ENCODE measurements at regions not wholly inside any gene's neighbourhood (a gene's known extent, or its start where the extent isn't known, plus 50 kb on each side); places are given as distances from the start of the nearest gene placed in this dataset.

- Histone ChIP-seq H3K27me3 (ENCODE audit: insufficient read depth, low read length) (0 out of 2 replicates have a peak, but pooled peaks cover 3% of the 10 kb centered on the region), H3K9ac (ENCODE audit: low read length) (no peak overlapping the region), H3K4me1 (ENCODE audit: control insufficient read depth in 1 of 2, insufficient read depth in 2 of 2, low read length in 2 of 2) (no peaks in the 10 kb centered on the region), H3K4me3 (replicated peaks in 1 of 2; ENCODE audit: low read depth in 1 of 2, low read length in 2 of 2) (no peak overlapping the region), H3K4me2 (ENCODE audit: low read length) (no peak overlapping the region), H3K9me2 (ENCODE audit: insufficient read depth) (no peaks in the 10 kb centered on the region), H2AFZ (ENCODE audit: low read depth, low read length, poor library complexity, severe bottlenecking) (no peak overlapping the region), H3K9me3 (ENCODE audit: control insufficient read depth in 1 of 2, insufficient read depth in 1 of 2, low read depth in 1 of 2, low read length in 2 of 2) (no peaks in the 10 kb centered on the region), H3K79me2 (ENCODE audit: insufficient read depth, low read length) (no peaks in the 10 kb centered on the region), H3K36me3 (ENCODE audit: control insufficient read depth in 1 of 2, insufficient read depth in 2 of 2, low read length in 2 of 2) (no peaks in the 10 kb centered on the region), H4K20me1 (ENCODE audit: insufficient read depth) (no peaks in the 10 kb centered on the region), H3K27ac (ENCODE audit: low read depth, low read length) (no peak overlapping the region)
- no peak for ATAC-seq
- no peak for TF ChIP-seq YY1 (IDR thresholded peaks at IDR 0.05; ENCODE audit: extremely low read depth, insufficient replicate concordance, low read depth, low read length)
- TF ChIP-seq FOSL1 (IDR thresholded peaks at IDR 0.05; ENCODE audit: low read depth), result no peak
- no peak for TF ChIP-seq TCF7L2 (IDR thresholded peaks at IDR 0.05; ENCODE audit: borderline replicate concordance, extremely low read depth, insufficient read depth, insufficient read length)
- no peak for TF ChIP-seq SP1 (IDR thresholded peaks at IDR 0.05; ENCODE audit: low read depth)
- TF ChIP-seq EZH2 (IDR thresholded peaks at IDR 0.05), result no peak
- no peak for TF ChIP-seq ELF1 (IDR thresholded peaks at IDR 0.05; ENCODE audit: borderline replicate concordance, low read depth)
- no peak for TF ChIP-seq POLR2A (IDR thresholded peaks at IDR 0.05; ENCODE audit: borderline replicate concordance, extremely low read depth, insufficient read depth, insufficient read length)
- no peak for TF ChIP-seq ZBTB33 (IDR thresholded peaks at IDR 0.05; ENCODE audit: extremely low read depth, insufficient replicate concordance, low read length)
- DNase-seq (ENCODE audit: low read depth, low spot score), result no peak
- ChIA-PET RAD21 (ENCODE audit: low non-redundant PET in 1 of 2, low total read pairs in 2 of 2, uncharacterized antibody in 2 of 2, unreplicated experiment in 2 of 2) (no interaction called here), CTCF (no interaction called here), POLR2A (no interaction called here)
- intact Hi-C loops (cut with micrococcal nuclease), result no loop called here
- no TSS peak for BruUV-seq (replicated peaks)
Observed at GRCh38 chr10:35765996-35766395, 123.9 kb upstream of the FZD8 start.

GRCh38 chr10:35765066-35765527 is 123.0 kb upstream of the FZD8 start:
- Histone ChIP-seq H3K36me3 (ENCODE audit: control insufficient read depth in 1 of 2, insufficient read depth in 2 of 2, low read length in 2 of 2) (no peaks in the 10 kb centered on the region), H3K4me2 (ENCODE audit: low read length) (no peak overlapping the region), H3K4me1 (ENCODE audit: control insufficient read depth in 1 of 2, insufficient read depth in 2 of 2, low read length in 2 of 2) (no peaks in the 10 kb centered on the region), H3K27me3 (ENCODE audit: insufficient read depth, low read length) (0 out of 2 replicates have a peak, but pooled peaks cover 3% of the 10 kb centered on the region), H3K9me3 (ENCODE audit: control insufficient read depth in 1 of 2, insufficient read depth in 1 of 2, low read depth in 1 of 2, low read length in 2 of 2) (no peaks in the 10 kb centered on the region), H3K9ac (ENCODE audit: low read length) (no peak overlapping the region), H3K9me2 (ENCODE audit: insufficient read depth) (no peaks in the 10 kb centered on the region), H3K79me2 (ENCODE audit: insufficient read depth, low read length) (no peaks in the 10 kb centered on the region), H3K4me3 (replicated peaks in 1 of 2; ENCODE audit: low read depth in 1 of 2, low read length in 2 of 2) (no peak overlapping the region), H2AFZ (ENCODE audit: low read depth, low read length, poor library complexity, severe bottlenecking) (no peak overlapping the region), H4K20me1 (ENCODE audit: insufficient read depth) (no peaks in the 10 kb centered on the region), H3K27ac (ENCODE audit: low read depth, low read length) (no peak overlapping the region)
- ATAC-seq (no peak), DNase-seq (ENCODE audit: low read depth, low spot score) (no peak)
- TF ChIP-seq SIN3A (IDR thresholded peaks at IDR 0.05; ENCODE audit: low read depth), result no peak
- no peak for TF ChIP-seq RAD21 (IDR thresholded peaks at IDR 0.05; ENCODE audit: low read depth)
- POLR2A ChIA-PET, result no interaction called here
- CTCF ChIA-PET, result no interaction called here
- no TSS peak for BruUV-seq (replicated peaks)
- intact Hi-C loops (cut with micrococcal nuclease), result no loop called here
- RAD21 ChIA-PET (ENCODE audit: low non-redundant PET in 1 of 2, low total read pairs in 2 of 2, uncharacterized antibody in 2 of 2, unreplicated experiment in 2 of 2), result no interaction called here
